ENCODE measurements at regions not wholly inside any gene's neighbourhood (a gene's known extent, or its start where the extent isn't known, plus 50 kb on each side); places are given as distances from the start of the nearest gene placed in this dataset.
"Not testable (repeated sequence)": the region's sequence is repeated elsewhere in the genome, so short reads cannot be mapped to it uniquely, and the experiment has no call there.

GRCh38 chr16:33583702-33584101 is 124.3 kb downstream of the TP53TG3F start:
- H3K4me1 Mint-ChIP-seq; H3K27ac Mint-ChIP-seq; H3K4me3 Mint-ChIP-seq; DNase-seq; H3K36me3 Mint-ChIP-seq (ENCODE audit: low read depth); H3K27me3 Mint-ChIP-seq; H3K9me3 ChIP-seq (ENCODE audit: control insufficient read depth, low read length, poor library complexity, severe bottlenecking); ATAC-seq: not testable (repeated sequence)

GRCh38 chr16:33588589-33588988 is 129.2 kb downstream of the TP53TG3F start:
- H3K27me3 Mint-ChIP-seq; ATAC-seq; H3K9me3 ChIP-seq (ENCODE audit: control insufficient read depth, low read length, poor library complexity, severe bottlenecking); H3K4me3 Mint-ChIP-seq; H3K27ac Mint-ChIP-seq; H3K36me3 Mint-ChIP-seq (ENCODE audit: low read depth); H3K4me1 Mint-ChIP-seq; DNase-seq: not testable (repeated sequence)

GRCh38 chr16:33593344-33593743 is 133.9 kb downstream of the TP53TG3F start:
- not testable (repeated sequence) for H3K27ac Mint-ChIP-seq; H3K4me3 Mint-ChIP-seq; H3K4me1 Mint-ChIP-seq; ATAC-seq; H3K27me3 Mint-ChIP-seq; H3K36me3 Mint-ChIP-seq (ENCODE audit: low read depth); DNase-seq; H3K9me3 ChIP-seq (ENCODE audit: control insufficient read depth, low read length, poor library complexity, severe bottlenecking)

- H3K36me3 Mint-ChIP-seq (ENCODE audit: low read depth); DNase-seq; H3K4me1 Mint-ChIP-seq; H3K4me3 Mint-ChIP-seq; H3K9me3 ChIP-seq (ENCODE audit: control insufficient read depth, low read length, poor library complexity, severe bottlenecking); H3K27me3 Mint-ChIP-seq; H3K27ac Mint-ChIP-seq: not testable (repeated sequence)
- peak; percentile 21 for ATAC-seq
Observed at GRCh38 chr16:33595074-33595473, 135.7 kb downstream of the TP53TG3F start.

GRCh38 chr16:33601029-33601428 is 141.6 kb downstream of the TP53TG3F start:
- H3K27ac Mint-ChIP-seq; H3K4me1 Mint-ChIP-seq; DNase-seq; H3K9me3 ChIP-seq (ENCODE audit: control insufficient read depth, low read length, poor library complexity, severe bottlenecking); H3K4me3 Mint-ChIP-seq; ATAC-seq; H3K27me3 Mint-ChIP-seq; H3K36me3 Mint-ChIP-seq (ENCODE audit: low read depth): not testable (repeated sequence)

- not testable (repeated sequence) for H3K9me3 ChIP-seq (ENCODE audit: control insufficient read depth, low read length, poor library complexity, severe bottlenecking); ATAC-seq; H3K36me3 Mint-ChIP-seq (ENCODE audit: low read depth)
Observed at GRCh38 chr16:33623535-33624077, 164.2 kb downstream of the TP53TG3F start.

GRCh38 chr16:33628895-33629294 is 169.5 kb downstream of the TP53TG3F start:
- not testable (repeated sequence) for H3K4me1 Mint-ChIP-seq; H3K4me3 Mint-ChIP-seq; H3K36me3 Mint-ChIP-seq (ENCODE audit: low read depth); H3K27ac Mint-ChIP-seq; ATAC-seq; H3K27me3 Mint-ChIP-seq; H3K9me3 ChIP-seq (ENCODE audit: control insufficient read depth, low read length, poor library complexity, severe bottlenecking); DNase-seq

More at GRCh38 chr16:33623535-33624077, 164.2 kb downstream of the TP53TG3F start:
- H3K4me1 Mint-ChIP-seq, H3K27ac Mint-ChIP-seq, H3K4me3 Mint-ChIP-seq, H3K27me3 Mint-ChIP-seq, DNase-seq: not testable (repeated sequence)

- DNase-seq; ATAC-seq; H3K9me3 ChIP-seq (ENCODE audit: control insufficient read depth, low read length, poor library complexity, severe bottlenecking); H3K27ac Mint-ChIP-seq; H3K36me3 Mint-ChIP-seq (ENCODE audit: low read depth); H3K27me3 Mint-ChIP-seq; H3K4me1 Mint-ChIP-seq; H3K4me3 Mint-ChIP-seq: not testable (repeated sequence)
Observed at GRCh38 chr16:33631713-33632112, 172.3 kb downstream of the TP53TG3F start.

- DNase-seq; H3K4me3 Mint-ChIP-seq; H3K36me3 Mint-ChIP-seq (ENCODE audit: low read depth); H3K27ac Mint-ChIP-seq; H3K4me1 Mint-ChIP-seq; H3K27me3 Mint-ChIP-seq; ATAC-seq; H3K9me3 ChIP-seq (ENCODE audit: control insufficient read depth, low read length, poor library complexity, severe bottlenecking): not testable (repeated sequence)
Observed at GRCh38 chr16:33634057-33634456, 174.6 kb downstream of the TP53TG3F start.

- ATAC-seq; DNase-seq; H3K27me3 Mint-ChIP-seq; H3K36me3 Mint-ChIP-seq (ENCODE audit: low read depth); H3K4me1 Mint-ChIP-seq; H3K27ac Mint-ChIP-seq; H3K4me3 Mint-ChIP-seq; H3K9me3 ChIP-seq (ENCODE audit: control insufficient read depth, low read length, poor library complexity, severe bottlenecking): not testable (repeated sequence)
Observed at GRCh38 chr16:33636760-33637159, 177.3 kb downstream of the TP53TG3F start.

GRCh38 chr16:33643270-33643669 is 183.9 kb downstream of the TP53TG3F start:
- not testable (repeated sequence) for H3K36me3 Mint-ChIP-seq (ENCODE audit: low read depth); H3K4me3 Mint-ChIP-seq; ATAC-seq; H3K4me1 Mint-ChIP-seq; H3K27ac Mint-ChIP-seq; DNase-seq; H3K27me3 Mint-ChIP-seq; H3K9me3 ChIP-seq (ENCODE audit: control insufficient read depth, low read length, poor library complexity, severe bottlenecking)

GRCh38 chr16:33643698-33644381 is 184.4 kb downstream of the TP53TG3F start:
- H3K4me3 Mint-ChIP-seq; H3K27me3 Mint-ChIP-seq; ATAC-seq; H3K27ac Mint-ChIP-seq; H3K9me3 ChIP-seq (ENCODE audit: control insufficient read depth, low read length, poor library complexity, severe bottlenecking); H3K36me3 Mint-ChIP-seq (ENCODE audit: low read depth); H3K4me1 Mint-ChIP-seq; DNase-seq: not testable (repeated sequence)

- DNase-seq; H3K27ac Mint-ChIP-seq; H3K36me3 Mint-ChIP-seq (ENCODE audit: low read depth); H3K4me1 Mint-ChIP-seq; ATAC-seq; H3K9me3 ChIP-seq (ENCODE audit: control insufficient read depth, low read length, poor library complexity, severe bottlenecking); H3K4me3 Mint-ChIP-seq; H3K27me3 Mint-ChIP-seq: not testable (repeated sequence)
Observed at GRCh38 chr16:33646386-33646785, 187.0 kb downstream of the TP53TG3F start.

- not testable (repeated sequence) for ATAC-seq; H3K36me3 Mint-ChIP-seq (ENCODE audit: low read depth)
Observed at GRCh38 chr16:33655756-33656155, 196.3 kb downstream of the TP53TG3F start.

More at GRCh38 chr16:33655756-33656155, 196.3 kb downstream of the TP53TG3F start:
- H3K9me3 ChIP-seq (ENCODE audit: control insufficient read depth, low read length, poor library complexity, severe bottlenecking); H3K4me1 Mint-ChIP-seq; H3K27ac Mint-ChIP-seq; H3K27me3 Mint-ChIP-seq; H3K4me3 Mint-ChIP-seq; DNase-seq: not testable (repeated sequence)

Measured in T-helper 17 cell (primary cell).